ENCODE measurements at regions not wholly inside any gene's neighbourhood (a gene's known extent, or its start where the extent isn't known, plus 50 kb on each side); places are given as distances from the start of the nearest gene placed in this dataset.

DNA sequence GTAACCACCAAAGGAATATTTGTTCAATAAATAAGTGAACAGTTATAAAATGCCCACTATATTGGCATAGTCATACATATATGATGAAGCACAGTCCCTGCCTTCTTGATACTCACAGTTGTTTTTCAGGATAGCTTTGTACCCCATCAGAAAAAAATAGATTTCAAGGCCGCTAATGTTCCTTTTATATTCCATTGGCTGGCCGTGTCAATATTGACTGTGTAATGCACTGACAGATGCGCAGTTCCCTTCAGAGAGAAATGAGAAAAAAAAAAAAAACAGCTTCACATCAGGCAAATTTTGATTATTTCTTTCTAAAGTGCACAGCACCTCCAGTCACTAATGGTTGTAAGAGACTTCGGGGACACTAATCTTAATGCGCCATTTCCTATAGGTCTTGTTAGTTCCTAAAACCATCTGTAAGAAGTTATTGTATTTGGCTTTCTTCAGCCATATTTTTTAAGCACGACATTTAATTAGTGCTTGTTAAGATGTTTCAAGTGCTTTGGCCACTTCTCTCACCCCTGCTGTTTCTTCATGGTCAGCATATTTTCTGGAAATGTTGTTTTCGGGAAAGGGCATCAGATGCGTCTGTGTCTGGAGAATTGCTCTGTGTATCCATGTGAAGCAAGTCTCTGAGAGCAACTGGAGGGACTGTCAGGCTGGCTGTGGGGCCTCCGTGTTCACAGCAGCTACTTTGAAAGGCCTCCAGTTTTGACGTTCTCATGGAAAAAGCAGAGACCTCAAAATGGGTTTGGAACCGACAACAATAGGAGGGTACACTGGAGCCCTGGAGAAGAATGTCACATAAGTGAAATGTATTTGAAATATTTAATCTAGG is 378.3 kb downstream of the MTX2 start:
- no peak overlapping the region for H3K27ac ChIP-seq
- no peaks in the 10 kb centered on the region for H3K9me3 ChIP-seq (replicated peaks)
- no peaks in the 10 kb centered on the region for H3K36me3 ChIP-seq
- no peak overlapping the region for H3K4me3 ChIP-seq
- H3K27me3 ChIP-seq (replicated peaks), result no peaks in the 10 kb centered on the region
- peaks cover 19% of the 10 kb centered on the region for H3K4me1 ChIP-seq (replicated peaks)
- DNase-seq (ENCODE audit: low read depth in 1 of 2, low spot score in 2 of 2), result no peak

DNA sequence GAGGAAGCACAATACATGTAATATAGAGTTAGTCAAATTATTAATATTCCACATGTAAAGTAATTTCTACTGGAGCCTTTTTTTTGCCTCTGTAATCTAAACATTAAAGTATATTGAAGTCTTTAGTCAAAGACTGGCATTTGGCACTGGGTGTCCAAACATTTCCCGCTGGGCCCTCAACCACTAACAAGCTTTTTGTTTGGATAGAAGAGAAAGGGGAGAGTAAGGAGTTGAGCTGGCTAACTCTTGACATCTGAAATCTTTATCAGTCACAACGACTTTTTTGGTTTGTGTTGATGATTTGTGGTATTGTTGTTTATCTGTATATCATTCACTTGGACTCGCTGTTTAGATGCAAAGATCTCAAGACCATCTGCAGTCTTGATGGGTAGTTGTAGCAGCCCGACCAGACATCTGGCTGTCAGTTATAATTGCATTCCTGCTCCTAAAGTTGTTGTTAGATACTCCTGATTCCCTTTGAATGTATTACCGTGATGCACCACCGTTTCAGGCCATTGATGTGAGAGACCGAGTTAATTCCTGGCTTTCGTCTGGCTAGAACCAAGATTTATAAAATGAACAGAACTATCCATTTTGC is 379.6 kb downstream of the MTX2 start:
- no peaks in the 10 kb centered on the region for H3K27me3 ChIP-seq (replicated peaks)
- H3K27ac ChIP-seq, result no peak overlapping the region
- H3K4me3 ChIP-seq, result no peak overlapping the region
- peaks cover 17% of the 10 kb centered on the region for H3K4me1 ChIP-seq (replicated peaks)
- no peaks in the 10 kb centered on the region for H3K9me3 ChIP-seq (replicated peaks)
- DNase-seq (ENCODE audit: low read depth in 1 of 2, low spot score in 2 of 2), result peak in 1 of 2 experiments; percentile 11
- no peaks in the 10 kb centered on the region for H3K36me3 ChIP-seq

DNA sequence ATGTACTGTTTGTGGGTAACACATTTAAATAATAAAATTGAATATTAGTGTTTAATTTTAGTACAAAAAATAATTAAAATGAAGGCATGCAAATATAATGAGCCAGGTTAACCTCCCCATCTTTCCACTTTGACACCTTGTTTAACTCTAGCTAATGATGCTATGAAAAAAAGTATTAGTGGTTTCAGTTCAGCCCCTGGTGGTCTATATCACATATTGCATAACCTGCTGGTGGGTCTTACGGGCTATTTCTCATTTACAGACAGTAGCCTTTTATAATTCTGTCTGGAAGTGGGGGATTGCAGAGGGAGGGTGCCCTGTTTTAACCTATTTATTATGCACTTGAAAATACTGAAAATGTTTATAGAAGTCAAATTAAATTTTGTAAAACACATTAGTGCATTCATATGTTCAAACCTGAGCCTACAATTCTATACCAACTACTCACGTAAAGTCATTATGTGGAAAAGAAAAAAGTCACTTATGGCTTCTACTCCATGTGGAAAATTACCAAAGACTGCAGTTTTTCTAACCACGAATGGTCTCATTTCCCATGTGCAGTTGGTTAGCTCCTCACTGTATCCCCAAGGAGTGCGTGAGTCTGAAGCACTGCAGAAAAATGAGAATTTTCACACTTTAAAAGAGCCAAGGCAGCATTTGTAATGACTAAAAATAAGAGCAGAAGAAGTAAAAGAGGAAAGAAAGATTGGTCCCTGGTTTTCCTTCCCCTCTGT is 381.0 kb downstream of the MTX2 start:
- H3K36me3 ChIP-seq, result no peaks in the 10 kb centered on the region
- no peaks in the 10 kb centered on the region for H3K27me3 ChIP-seq (replicated peaks)
- no peak overlapping the region for H3K27ac ChIP-seq
- DNase-seq (ENCODE audit: low read depth in 1 of 2, low spot score in 2 of 2), result no peak
- H3K4me1 ChIP-seq (replicated peaks), result peaks cover 17% of the 10 kb centered on the region
- H3K9me3 ChIP-seq (replicated peaks), result no peaks in the 10 kb centered on the region
- no peak overlapping the region for H3K4me3 ChIP-seq

DNA sequence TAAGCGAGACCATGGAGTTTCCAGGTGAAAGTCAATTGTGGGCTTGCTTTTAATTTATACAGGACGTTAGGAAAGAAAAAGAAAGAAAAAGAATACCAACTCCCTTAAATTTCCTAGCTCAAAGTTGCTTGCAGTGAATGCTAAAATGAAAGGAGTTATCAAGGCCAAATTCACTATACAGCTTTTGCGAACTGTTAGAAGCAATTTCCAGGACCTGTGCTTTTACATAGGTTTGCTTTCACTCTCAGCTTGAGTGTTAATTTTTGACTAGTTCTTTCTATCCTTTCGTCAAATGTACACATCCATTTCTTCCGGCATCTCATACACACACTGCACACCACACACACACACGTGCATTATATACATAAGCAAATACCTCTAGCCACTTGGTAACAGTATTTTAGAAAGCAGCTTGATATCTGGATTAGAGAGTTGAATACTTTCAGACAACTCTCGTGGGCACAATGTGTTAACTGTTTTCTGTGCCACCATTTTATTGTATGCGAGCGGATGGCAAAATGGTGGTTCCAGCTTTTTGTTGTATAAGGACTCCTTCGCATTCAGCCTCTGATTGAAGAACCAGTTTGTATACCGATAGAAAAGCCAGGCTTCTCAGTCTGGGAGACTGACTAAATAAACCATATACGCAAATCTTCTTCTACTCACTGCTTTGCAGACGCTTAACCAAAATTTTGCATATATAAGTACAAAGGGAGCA is 381.8 kb downstream of the MTX2 start:
- no peaks in the 10 kb centered on the region for H3K27me3 ChIP-seq (replicated peaks)
- no peak overlapping the region for H3K27ac ChIP-seq
- H3K4me3 ChIP-seq, result no peak overlapping the region
- no peak for DNase-seq (ENCODE audit: low read depth in 1 of 2, low spot score in 2 of 2)
- H3K9me3 ChIP-seq (replicated peaks), result no peaks in the 10 kb centered on the region
- peaks cover 17% of the 10 kb centered on the region for H3K4me1 ChIP-seq (replicated peaks)
- no peaks in the 10 kb centered on the region for H3K36me3 ChIP-seq

DNA sequence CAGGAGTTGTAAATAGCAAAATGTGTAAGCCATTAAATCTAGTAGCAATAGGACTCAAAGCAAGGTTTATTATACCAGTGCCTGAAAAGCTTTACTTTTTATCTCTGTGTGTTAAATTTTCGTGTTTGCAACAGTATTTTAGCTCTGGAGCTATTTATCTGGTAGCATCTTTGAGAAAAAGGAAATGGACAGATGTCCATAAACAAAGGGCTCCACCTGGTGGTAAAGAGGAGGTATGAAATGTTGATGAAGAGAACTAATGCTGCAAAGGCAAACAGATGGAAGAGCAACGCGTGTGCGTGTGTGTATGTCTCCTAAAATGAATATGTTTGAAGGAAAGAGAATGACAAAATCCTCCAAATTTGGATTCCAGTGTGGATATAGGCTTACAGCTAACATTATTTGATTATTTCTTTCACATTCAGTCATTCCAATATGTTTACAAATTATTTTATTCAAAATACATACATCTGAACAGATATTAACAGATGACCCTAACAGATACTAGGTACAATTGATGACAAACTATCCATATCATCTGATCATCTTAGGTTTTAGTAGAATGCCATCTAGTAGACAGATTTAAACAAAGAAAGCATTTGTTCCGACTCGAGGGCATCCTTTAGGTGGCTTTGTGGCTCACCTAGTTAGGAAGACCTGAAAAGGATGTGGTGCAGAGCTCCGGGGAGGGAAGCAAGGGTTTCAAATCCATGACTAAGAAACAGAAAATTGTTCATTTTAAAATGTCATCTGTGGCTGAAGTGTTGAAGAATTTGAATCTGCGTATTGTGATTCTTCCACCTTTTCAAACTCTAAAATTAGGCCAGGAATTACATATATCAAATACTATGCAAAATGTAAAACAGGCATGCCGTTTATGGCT is 383.3 kb downstream of the MTX2 start:
- peak in 1 of 2 experiments; percentile 58 for DNase-seq (ENCODE audit: low read depth in 1 of 2, low spot score in 2 of 2)
- Histone ChIP-seq H3K4me1 (replicated peaks) (peaks cover 17% of the 10 kb centered on the region), H3K27me3 (replicated peaks) (no peaks in the 10 kb centered on the region)

DNA sequence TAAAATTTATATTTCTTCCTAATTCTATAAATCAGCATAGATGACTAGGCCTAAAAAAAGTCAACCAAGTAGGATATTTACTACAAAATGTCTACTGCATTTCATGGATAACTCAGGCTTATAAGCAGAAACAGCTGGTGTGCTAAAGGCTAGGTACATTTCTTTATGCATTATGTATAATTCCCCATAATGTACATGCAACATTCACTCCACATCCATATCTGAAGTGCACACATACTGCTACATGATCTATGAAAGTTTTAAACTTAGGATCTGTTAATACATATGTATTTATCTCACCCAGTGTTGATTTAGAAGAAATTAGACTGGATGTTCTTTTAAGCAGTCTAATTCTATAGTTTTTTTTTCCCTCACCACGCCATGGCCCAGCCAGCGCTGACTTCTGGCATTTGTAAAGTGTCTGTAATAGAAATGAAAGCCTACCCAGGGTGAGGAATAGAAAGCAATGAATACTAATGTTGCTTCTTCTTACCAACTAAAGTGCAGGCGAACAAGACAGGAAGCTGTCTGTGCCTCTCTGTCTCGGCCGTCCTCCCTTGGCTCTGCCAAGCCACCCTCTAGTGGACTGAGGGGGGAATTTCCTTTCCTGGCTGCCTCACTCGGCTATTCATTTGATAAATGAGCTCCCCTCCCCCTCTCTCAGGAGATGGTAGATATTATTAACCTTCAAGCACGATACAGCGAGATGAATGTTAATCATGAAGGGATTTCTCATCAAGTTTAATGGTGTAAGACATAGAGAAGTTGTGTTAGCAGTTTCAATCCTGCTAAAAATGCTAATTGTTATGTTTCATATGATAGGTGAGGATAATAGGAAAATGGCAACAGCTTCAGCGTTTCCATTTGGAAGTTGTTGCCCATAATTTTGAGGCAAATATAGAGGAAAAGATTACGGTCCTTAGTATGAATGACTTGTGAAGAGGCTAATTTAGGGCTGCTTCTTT is 384.5 kb downstream of the MTX2 start:
- DNase-seq (ENCODE audit: low read depth in 1 of 2, low spot score in 2 of 2), result peak; percentile 71 to 77
- H3K27me3 ChIP-seq (replicated peaks), result no peaks in the 10 kb centered on the region
- H3K36me3 ChIP-seq, result no peaks in the 10 kb centered on the region
- no peak overlapping the region for H3K4me3 ChIP-seq
- H3K27ac ChIP-seq, result no peak overlapping the region
- no peaks in the 10 kb centered on the region for H3K9me3 ChIP-seq (replicated peaks)
- peaks cover 15% of the 10 kb centered on the region for H3K4me1 ChIP-seq (replicated peaks)

More for the DNA sequence above, 383.3 kb downstream of the MTX2 start:
- Histone ChIP-seq H3K36me3 (no peaks in the 10 kb centered on the region), H3K4me3 (no peak overlapping the region), H3K27ac (no peak overlapping the region), H3K9me3 (replicated peaks) (no peaks in the 10 kb centered on the region)

DNA sequence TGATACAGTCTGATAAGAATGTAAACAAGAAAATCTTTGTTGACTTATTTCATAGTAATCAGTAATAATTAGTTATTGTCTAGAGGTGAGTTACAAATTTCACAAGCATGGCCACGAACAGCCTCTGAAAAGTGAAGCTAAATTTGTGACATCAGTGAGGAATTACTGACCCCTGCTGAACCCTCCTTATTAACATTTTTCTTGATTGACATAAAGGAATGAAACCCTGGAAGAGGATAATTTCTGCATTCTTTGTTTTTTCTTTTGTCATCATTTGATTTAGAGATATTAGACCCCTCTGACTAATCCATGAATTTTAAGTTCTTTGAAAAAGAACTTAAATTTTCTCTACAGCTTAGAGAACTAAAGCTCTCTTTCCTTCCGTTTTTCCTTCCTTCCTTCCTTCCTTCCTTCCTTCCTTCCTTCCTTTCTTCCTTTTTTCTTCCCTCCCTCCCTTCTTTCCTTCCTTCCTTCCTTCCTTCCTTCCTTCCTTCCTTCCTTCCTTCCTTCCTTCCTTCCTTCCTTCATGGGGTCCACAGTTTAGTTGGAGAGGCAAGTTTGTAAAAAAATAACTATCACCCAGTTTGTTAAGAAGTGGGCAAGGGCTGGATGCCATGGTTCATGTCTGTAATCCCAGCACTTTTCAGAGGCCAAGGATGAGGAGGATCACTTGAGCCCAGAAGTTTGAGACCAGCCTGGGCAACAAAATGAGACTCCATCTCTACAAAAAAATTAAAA is 387.0 kb downstream of the MTX2 start:
- no peak for DNase-seq (ENCODE audit: low read depth in 1 of 2, low spot score in 2 of 2)
- H3K27me3 ChIP-seq (replicated peaks), result no peaks in the 10 kb centered on the region

DNA sequence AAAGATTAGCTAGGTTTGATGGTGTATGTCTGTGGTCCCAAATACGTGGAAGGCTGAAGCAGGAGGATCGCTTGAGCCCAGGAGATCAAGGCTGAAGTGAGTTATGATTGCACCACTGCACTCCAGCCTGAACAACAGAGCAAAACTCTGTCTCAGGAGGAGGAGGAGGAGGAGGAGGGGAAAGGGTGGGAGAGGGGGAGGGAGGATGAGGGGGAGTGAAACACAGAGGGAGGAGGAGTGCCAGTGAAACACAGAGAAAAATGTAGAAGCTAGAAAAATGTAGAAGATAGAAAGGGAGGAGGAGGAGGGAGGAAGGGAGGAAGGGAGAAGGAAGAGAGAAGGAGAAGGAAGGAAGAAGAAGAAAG is 387.5 kb downstream of the MTX2 start:
- Histone ChIP-seq H3K36me3 (no peaks in the 10 kb centered on the region), H3K9me3 (replicated peaks) (no peaks in the 10 kb centered on the region), H3K27ac (no peak overlapping the region), H3K4me3 (no peak overlapping the region), H3K4me1 (replicated peaks) (0 out of 2 replicates have a peak, but pooled peaks cover 5% of the 10 kb centered on the region), H3K27me3 (replicated peaks) (no peaks in the 10 kb centered on the region)
- DNase-seq (ENCODE audit: low read depth in 1 of 2, low spot score in 2 of 2), result no peak

More for the DNA sequence above, 387.0 kb downstream of the MTX2 start:
- 0 out of 2 replicates have a peak, but pooled peaks cover 5% of the 10 kb centered on the region for H3K4me1 ChIP-seq (replicated peaks)
- no peak overlapping the region for H3K27ac ChIP-seq
- H3K9me3 ChIP-seq (replicated peaks), result no peaks in the 10 kb centered on the region
- no peaks in the 10 kb centered on the region for H3K36me3 ChIP-seq
- no peak overlapping the region for H3K4me3 ChIP-seq

DNA sequence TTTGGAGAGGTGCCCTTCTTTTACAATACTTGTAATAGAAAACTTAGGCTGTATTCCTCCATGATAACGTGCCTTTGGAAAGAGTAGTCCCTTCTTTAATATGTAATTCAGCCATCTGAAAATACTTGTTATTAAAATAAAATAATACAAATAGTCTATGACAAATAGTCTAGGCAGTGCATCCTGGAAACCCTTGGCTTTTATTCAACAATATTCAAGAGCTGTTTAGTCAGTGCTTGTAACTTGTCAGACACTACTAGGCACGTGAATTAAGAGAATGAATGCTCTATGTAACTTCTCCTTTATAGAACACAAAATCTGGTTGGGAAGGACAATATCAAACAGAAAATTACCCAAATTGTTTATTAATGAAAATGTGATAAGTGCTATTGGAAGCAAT is 388.2 kb downstream of the MTX2 start:
- Histone ChIP-seq H3K36me3 (no peaks in the 10 kb centered on the region), H3K9me3 (replicated peaks) (no peaks in the 10 kb centered on the region), H3K27ac (no peak overlapping the region), H3K4me1 (replicated peaks) (0 out of 2 replicates have a peak, but pooled peaks cover 2% of the 10 kb centered on the region), H3K4me3 (no peak overlapping the region), H3K27me3 (replicated peaks) (no peaks in the 10 kb centered on the region)
- DNase-seq (ENCODE audit: low read depth in 1 of 2, low spot score in 2 of 2), result no peak

DNA sequence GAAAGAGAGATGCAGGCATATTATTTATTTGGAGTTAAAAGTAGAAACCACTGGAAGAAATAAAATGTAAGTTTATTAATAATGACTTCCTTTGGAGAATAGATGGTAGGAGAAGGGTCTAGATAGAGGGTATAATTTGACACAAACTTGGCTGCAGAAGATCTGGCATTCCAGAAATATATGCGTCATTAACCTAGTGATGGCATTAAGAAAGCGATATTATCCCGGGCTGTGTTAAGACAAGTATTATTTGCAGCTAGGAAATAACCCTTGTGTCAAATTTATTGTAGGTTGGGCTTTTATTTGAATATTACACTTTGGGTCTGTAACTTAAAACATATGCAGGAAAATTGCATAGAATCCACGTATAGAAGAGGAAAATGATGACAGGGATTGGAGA is 389.5 kb downstream of the MTX2 start:
- Histone ChIP-seq H3K27me3 (replicated peaks) (no peaks in the 10 kb centered on the region), H3K27ac (no peak overlapping the region), H3K9me3 (replicated peaks) (no peaks in the 10 kb centered on the region), H3K4me1 (replicated peaks) (no peaks in the 10 kb centered on the region), H3K36me3 (no peaks in the 10 kb centered on the region), H3K4me3 (no peak overlapping the region)
- no peak for DNase-seq (ENCODE audit: low read depth in 1 of 2, low spot score in 2 of 2)

DNA sequence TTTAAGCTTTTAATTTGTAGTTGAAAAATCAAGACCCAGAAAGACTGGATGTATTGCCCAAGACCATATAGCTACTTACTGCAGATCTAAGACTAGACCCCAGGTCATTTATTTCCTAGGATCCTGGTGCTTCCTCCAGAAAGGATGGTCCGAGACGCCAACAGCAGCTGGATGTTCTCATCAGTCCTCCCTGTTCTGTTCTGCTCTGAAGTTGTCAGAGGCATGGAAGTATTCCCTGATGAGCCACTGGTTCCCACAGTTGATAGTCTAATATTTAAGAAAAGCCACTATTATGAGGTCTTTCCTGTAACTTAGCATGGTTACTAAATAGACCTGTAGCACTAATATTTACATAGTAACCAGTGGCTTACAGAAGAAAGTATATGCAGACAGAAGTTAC is 393.5 kb downstream of the MTX2 start:
- Histone ChIP-seq H3K4me3 (no peak overlapping the region), H3K27ac (no peak overlapping the region)
- DNase-seq (ENCODE audit: low read depth in 1 of 2, low spot score in 2 of 2), result no peak

More for the DNA sequence above, 393.5 kb downstream of the MTX2 start:
- Histone ChIP-seq H3K36me3 (no peaks in the 10 kb centered on the region), H3K4me1 (replicated peaks) (no peaks in the 10 kb centered on the region), H3K9me3 (replicated peaks) (no peaks in the 10 kb centered on the region), H3K27me3 (replicated peaks) (no peaks in the 10 kb centered on the region)

All from SJSA1 (cell line).